Caco-2 (cell line): ENCODE measurements at regions not wholly inside any gene's neighbourhood (a gene's known extent, or its start where the extent isn't known, plus 50 kb on each side); places are given as distances from the start of the nearest gene placed in this dataset.
"Not testable (repeated sequence)": the region's sequence is repeated elsewhere in the genome, so short reads cannot be mapped to it uniquely, and the experiment has no call there.

Source experiments
- BruUV-seq: library from RNA; stranded (reverse); fragments of 400-500 nt; replicated peaks from 2 replicates; lab custom pipeline; 2021; lab: Mats Ljungman, UMichigan
- CTCF ChIA-PET: fragments of 300-600 bp; sonication (Branson Sonifier 250); formaldehyde crosslinking; loops from one replicate; lab custom pipeline; 2022; ENCODE audit warnings: antibody characterized with exemption; lab: Charles Lee
- POLR2A ChIA-PET: fragments of 300-600 bp; sonication (Branson Sonifier 250); formaldehyde crosslinking; loops from one replicate; lab custom pipeline; 2022; ENCODE audit warnings: antibody characterized with exemption; lab: Charles Lee
- DNase-seq, 2 experiments: peaks; one replicate each; pipeline versions ENCODE4 v3.0.0 to v3.0.0-alpha.2; 2020 to 2022
- H3K27me3 ChIP-seq: replicated peaks from 2 replicates; pipeline ENCODE4 v1.6.0; 2011; ENCODE audit warnings: low read length; ENCODE audit not compliant: control insufficient read depth, insufficient read depth
- H3K36me3 ChIP-seq: 2 replicates; pipeline ENCODE4 v1.5.1; 2011; ENCODE audit warnings: low read length; ENCODE audit not compliant: control insufficient read depth, insufficient read depth
- H3K4me1 ChIP-seq: fragments of 250-450 bp; sonication (Bioruptor Pico); 2 replicates; pipeline ENCODE4 v1.5.1; 2020; ENCODE audit warnings: mild to moderate bottlenecking
- H3K4me3 ChIP-seq: 2 replicates; pipeline ENCODE4 v1.5.1; 2011; ENCODE audit warnings: low read depth, mild to moderate bottlenecking, control low read depth, low read length
- H3K9me3 ChIP-seq: fragments of 250-450 bp; sonication (Bioruptor Pico); 2 replicates; pipeline ENCODE4 v1.5.1; 2020; ENCODE audit warnings: mild to moderate bottlenecking, moderate library complexity
- H3K27ac Mint-ChIP-seq: one replicate; pipeline ENCODE4 v1.8.0; 2022; ENCODE audit warnings: mixed read lengths; ENCODE audit not compliant: unreplicated experiment
- H3K27me3 Mint-ChIP-seq: one replicate; pipeline ENCODE4 v1.8.0; 2022; ENCODE audit warnings: mixed read lengths; ENCODE audit not compliant: insufficient read depth, unreplicated experiment
- H3K36me3 Mint-ChIP-seq: one replicate; pipeline ENCODE4 v1.8.0; 2022; ENCODE audit warnings: mild to moderate bottlenecking, mixed read lengths; ENCODE audit not compliant: insufficient read depth, unreplicated experiment
- H3K4me1 Mint-ChIP-seq: one replicate; pipeline ENCODE4 v1.8.0; 2022; ENCODE audit warnings: low read depth, mixed read lengths; ENCODE audit not compliant: unreplicated experiment
- H3K4me3 Mint-ChIP-seq: one replicate; pipeline ENCODE4 v1.8.0; 2022; ENCODE audit warnings: mild to moderate bottlenecking, moderate library complexity, mixed read lengths; ENCODE audit not compliant: unreplicated experiment
- H3K9me3 Mint-ChIP-seq: one replicate; pipeline ENCODE4 v1.8.0; 2022; ENCODE audit warnings: mixed read lengths; ENCODE audit not compliant: unreplicated experiment
- CTCF ChIP-seq, 2 experiments: fragments of 200-600 bp in 1 of 2; IDR thresholded peaks; 1 replicate in 1 of 2; 2 replicates in 1 of 2; pipeline versions ENCODE4 v1.5.1 to v1.8.0; 2011 to 2022; ENCODE audit warnings: antibody characterized with exemption in 1 of 2, control low read depth in 1 of 2, inconsistent platforms in 1 of 2, low read depth in 1 of 2, low read length in 1 of 2, mild to moderate bottlenecking in 1 of 2, moderate library complexity in 1 of 2; ENCODE audit not compliant: insufficient read depth in 1 of 2, severe bottlenecking in 1 of 2, unreplicated experiment in 1 of 2
- intact Hi-C: fragments of 100-400 bp; cut with micrococcal nuclease; formaldehyde crosslinking; loops from one replicate; pipeline ENCODE4 v1.10.0; 2022; ENCODE audit not compliant: unreplicated experiment

GRCh38 chrX:128425546-128425945 is 373.3 kb upstream of the ACTRT1 start:
- ChIA-PET POLR2A (no interaction called here), CTCF (no interaction called here)
- TF ChIP-seq CTCF (IDR thresholded peaks at IDR 0.05; ENCODE audit: insufficient read depth in 1 of 2, low read depth in 1 of 2, low read length in 1 of 2, severe bottlenecking in 1 of 2, unreplicated experiment in 1 of 2), result no peak
- Histone ChIP-seq H3K36me3 (no peaks in the 10 kb centered on the region), H3K9me3 (no peaks in the 10 kb centered on the region), H3K27me3 (no peaks in the 10 kb centered on the region), H3K4me3 (no peak overlapping the region), H3K4me1 (no peaks in the 10 kb centered on the region)
- Mint-ChIP-seq H3K27me3 (no peaks in the 10 kb centered on the region), H3K4me3 (no peak overlapping the region), H3K4me1 (no peaks in the 10 kb centered on the region), H3K9me3 (no peaks in the 10 kb centered on the region), H3K36me3 (no peaks in the 10 kb centered on the region), H3K27ac (no peak overlapping the region)
- DNase-seq, result no peak
- intact Hi-C loops, result no loop called here
- BruUV-seq, result no TSS peak

GRCh38 chrX:128408842-128409241 is 356.6 kb upstream of the ACTRT1 start:
- no peaks in the 10 kb centered on the region for H3K27me3 ChIP-seq
- H3K9me3 Mint-ChIP-seq, result no peaks in the 10 kb centered on the region
- H3K4me3 ChIP-seq, result no peak overlapping the region
- no TSS peak for BruUV-seq
- ChIA-PET CTCF (no interaction called here), POLR2A (no interaction called here)
- no peak overlapping the region for H3K4me3 Mint-ChIP-seq
- no peaks in the 10 kb centered on the region for H3K9me3 ChIP-seq
- H3K27ac Mint-ChIP-seq, result no peak overlapping the region
- intact Hi-C loops, result no loop called here
- H3K4me1 ChIP-seq, result no peaks in the 10 kb centered on the region
- no peak for TF ChIP-seq CTCF (IDR thresholded peaks at IDR 0.05; ENCODE audit: insufficient read depth in 1 of 2, low read depth in 1 of 2, low read length in 1 of 2, severe bottlenecking in 1 of 2, unreplicated experiment in 1 of 2)
- no peaks in the 10 kb centered on the region for H3K4me1 Mint-ChIP-seq
- H3K27me3 Mint-ChIP-seq, result no peaks in the 10 kb centered on the region
- H3K36me3 Mint-ChIP-seq, result no peaks in the 10 kb centered on the region
- H3K36me3 ChIP-seq, result no peaks in the 10 kb centered on the region
- no peak for DNase-seq

GRCh38 chrX:128396601-128397000 is 344.4 kb upstream of the ACTRT1 start:
- ChIA-PET CTCF (no interaction called here), POLR2A (no interaction called here)

GRCh38 chrX:128383846-128384245 is 331.6 kb upstream of the ACTRT1 start:
- H3K9me3 ChIP-seq, DNase-seq, H3K36me3 ChIP-seq, H3K4me3 ChIP-seq, H3K27me3 ChIP-seq, H3K36me3 Mint-ChIP-seq, intact Hi-C loops, H3K4me3 Mint-ChIP-seq, POLR2A ChIA-PET, H3K4me1 Mint-ChIP-seq, H3K4me1 ChIP-seq, H3K27me3 Mint-ChIP-seq, H3K27ac Mint-ChIP-seq, BruUV-seq, CTCF ChIA-PET: not testable (repeated sequence)
- H3K9me3 Mint-ChIP-seq, result peaks cover 11% of the 10 kb centered on the region

More at GRCh38 chrX:128396601-128397000, 344.4 kb upstream of the ACTRT1 start:
- no TSS peak for BruUV-seq
- Mint-ChIP-seq H3K27ac (no peak overlapping the region), H3K4me3 (no peak overlapping the region), H3K4me1 (no peaks in the 10 kb centered on the region), H3K9me3 (no peaks in the 10 kb centered on the region), H3K27me3 (no peaks in the 10 kb centered on the region), H3K36me3 (no peaks in the 10 kb centered on the region)
- DNase-seq, result no peak
- Histone ChIP-seq H3K4me1 (no peaks in the 10 kb centered on the region), H3K27me3 (no peaks in the 10 kb centered on the region), H3K9me3 (no peaks in the 10 kb centered on the region), H3K36me3 (no peaks in the 10 kb centered on the region), H3K4me3 (no peak overlapping the region)
- intact Hi-C loops, result no loop called here
- no peak for TF ChIP-seq CTCF (IDR thresholded peaks at IDR 0.05; ENCODE audit: insufficient read depth in 1 of 2, low read depth in 1 of 2, low read length in 1 of 2, severe bottlenecking in 1 of 2, unreplicated experiment in 1 of 2)
